ENCODE measurements at regions not wholly inside any gene's neighbourhood (a gene's known extent, or its start where the extent isn't known, plus 50 kb on each side); places are given as distances from the start of the nearest gene placed in this dataset.

GRCh38 chr13:100835695-100836094 is 161.1 kb upstream of the TMTC4 start:
- Histone ChIP-seq H3K27me3 (ENCODE audit: control insufficient read depth in 2 of 2, insufficient read depth in 2 of 2, low read length in 2 of 2) (no peaks in the 10 kb centered on the region), H3K36me3 (ENCODE audit: control insufficient read depth, insufficient read depth, low read length) (no peaks in the 10 kb centered on the region), H3K79me2 (ENCODE audit: control insufficient read depth, insufficient read depth, low read length) (no peaks in the 10 kb centered on the region), H3K4me3 (no peak overlapping the region), H3K9me1 (ENCODE audit: control insufficient read depth, insufficient read depth, low read length) (no peaks in the 10 kb centered on the region), H4K20me1 (replicated peaks; ENCODE audit: control insufficient read depth, insufficient read depth, low read length) (no peaks in the 10 kb centered on the region), H3K27ac (ENCODE audit: extremely low read depth, low read depth, low read length) (no peak overlapping the region), H2AFZ (ENCODE audit: low read depth, low read length) (no peak overlapping the region), H3K4me1 (replicated peaks in 1 of 2; ENCODE audit: control insufficient read depth in 2 of 2, insufficient read depth in 2 of 2, low read length in 2 of 2) (no peaks in the 10 kb centered on the region), H3K9me3 (replicated peaks; ENCODE audit: control insufficient read depth, insufficient read depth, low read depth, low read length) (no peaks in the 10 kb centered on the region), H3K9ac (ENCODE audit: insufficient read depth in 1 of 2, low read depth in 2 of 2, low read length in 2 of 2) (no peak overlapping the region), H3K4me2 (ENCODE audit: insufficient read depth, low read length) (no peak overlapping the region)
- 3% methylated on average over 5 of the region's 5 CpGs for WGBS (ENCODE audit: insufficient coverage, low coverage, missing lambda C conversion rate)
- intact Hi-C loops (cut with micrococcal nuclease) (no loop called here), in situ Hi-C loops (cut with MboI) (no loop called here)
- no peak for ATAC-seq
- no peak for DNase-seq (ENCODE audit: extremely low read depth in 1 of 4, low spot score in 3 of 4)
- ChIA-PET CTCF (ENCODE audit: low intra/inter-chr PET ratio) (no interaction called here), POLR2A (no interaction called here)
- no peak for FAIRE-seq
- no TSS peak for BruUV-seq (replicated peaks)
- TF ChIP-seq ZNF584 (CRISPR knock-in tag; IDR thresholded peaks at IDR 0.05; ENCODE audit: low read depth) (no peak), SIN3B (IDR thresholded peaks at IDR 0.05; ENCODE audit: low read depth) (no peak), PRPF4 (IDR thresholded peaks at IDR 0.05; ENCODE audit: insufficient read depth, low read depth, low read length, poor library complexity, severe bottlenecking) (no peak), TAL1 (IDR thresholded peaks at IDR 0.05) (no peak), NR4A1 (CRISPR knock-in tag; IDR thresholded peaks at IDR 0.05) (no peak), NR4A1 (tag; IDR thresholded peaks at IDR 0.05) (no peak), SMAD2 (IDR thresholded peaks at IDR 0.05; ENCODE audit: low read depth, low read length) (no peak), ZNF274 (IDR thresholded peaks at IDR 0.05; ENCODE audit: borderline replicate concordance, low read depth, low read length) (no peak), BCLAF1 (IDR thresholded peaks at IDR 0.05; ENCODE audit: borderline replicate concordance in 1 of 2, control insufficient read depth in 1 of 2, low read depth in 2 of 2, low read length in 1 of 2) (no peak), ZNF668 (CRISPR knock-in tag; IDR thresholded peaks at IDR 0.05) (no peak), ZNF324 (CRISPR knock-in tag; IDR thresholded peaks at IDR 0.05) (no peak), ZC3H4 (CRISPR knock-in tag; IDR thresholded peaks at IDR 0.05; ENCODE audit: borderline replicate concordance) (no peak), PTTG1 (tag; IDR thresholded peaks at IDR 0.05; ENCODE audit: low read depth) (no peak)
- TF ChIP-seq, protein P1, sequence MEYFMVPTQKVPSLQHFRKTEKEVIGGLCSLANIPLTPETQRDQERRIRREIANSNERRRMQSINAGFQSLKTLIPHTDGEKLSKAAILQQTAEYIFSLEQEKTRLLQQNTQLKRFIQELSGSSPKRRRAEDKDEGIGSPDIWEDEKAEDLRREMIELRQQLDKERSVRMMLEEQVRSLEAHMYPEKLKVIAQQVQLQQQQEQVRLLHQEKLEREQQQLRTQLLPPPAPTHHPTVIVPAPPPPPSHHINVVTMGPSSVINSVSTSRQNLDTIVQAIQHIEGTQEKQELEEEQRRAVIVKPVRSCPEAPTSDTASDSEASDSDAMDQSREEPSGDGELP (CRISPR knock-in tag; IDR thresholded peaks at IDR 0.05; ENCODE audit: borderline replicate concordance) = no peak
- TF ChIP-seq, protein P2, sequence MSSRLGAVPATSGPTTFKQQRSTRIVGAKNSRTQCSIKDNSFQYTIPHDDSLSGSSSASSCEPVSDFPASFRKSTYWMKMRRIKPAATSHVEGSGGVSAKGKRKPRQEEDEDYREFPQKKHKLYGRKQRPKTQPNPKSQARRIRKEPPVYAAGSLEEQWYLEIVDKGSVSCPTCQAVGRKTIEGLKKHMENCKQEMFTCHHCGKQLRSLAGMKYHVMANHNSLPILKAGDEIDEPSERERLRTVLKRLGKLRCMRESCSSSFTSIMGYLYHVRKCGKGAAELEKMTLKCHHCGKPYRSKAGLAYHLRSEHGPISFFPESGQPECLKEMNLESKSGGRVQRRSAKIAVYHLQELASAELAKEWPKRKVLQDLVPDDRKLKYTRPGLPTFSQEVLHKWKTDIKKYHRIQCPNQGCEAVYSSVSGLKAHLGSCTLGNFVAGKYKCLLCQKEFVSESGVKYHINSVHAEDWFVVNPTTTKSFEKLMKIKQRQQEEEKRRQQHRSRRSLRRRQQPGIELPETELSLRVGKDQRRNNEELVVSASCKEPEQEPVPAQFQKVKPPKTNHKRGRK (tag; IDR thresholded peaks at IDR 0.05) = no peak
- TF ChIP-seq, protein P3, sequence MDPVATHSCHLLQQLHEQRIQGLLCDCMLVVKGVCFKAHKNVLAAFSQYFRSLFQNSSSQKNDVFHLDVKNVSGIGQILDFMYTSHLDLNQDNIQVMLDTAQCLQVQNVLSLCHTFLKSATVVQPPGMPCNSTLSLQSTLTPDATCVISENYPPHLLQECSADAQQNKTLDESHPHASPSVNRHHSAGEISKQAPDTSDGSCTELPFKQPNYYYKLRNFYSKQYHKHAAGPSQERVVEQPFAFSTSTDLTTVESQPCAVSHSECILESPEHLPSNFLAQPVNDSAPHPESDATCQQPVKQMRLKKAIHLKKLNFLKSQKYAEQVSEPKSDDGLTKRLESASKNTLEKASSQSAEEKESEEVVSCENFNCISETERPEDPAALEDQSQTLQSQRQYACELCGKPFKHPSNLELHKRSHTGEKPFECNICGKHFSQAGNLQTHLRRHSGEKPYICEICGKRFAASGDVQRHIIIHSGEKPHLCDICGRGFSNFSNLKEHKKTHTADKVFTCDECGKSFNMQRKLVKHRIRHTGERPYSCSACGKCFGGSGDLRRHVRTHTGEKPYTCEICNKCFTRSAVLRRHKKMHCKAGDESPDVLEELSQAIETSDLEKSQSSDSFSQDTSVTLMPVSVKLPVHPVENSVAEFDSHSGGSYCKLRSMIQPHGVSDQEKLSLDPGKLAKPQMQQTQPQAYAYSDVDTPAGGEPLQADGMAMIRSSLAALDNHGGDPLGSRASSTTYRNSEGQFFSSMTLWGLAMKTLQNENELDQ (CRISPR knock-in tag; IDR thresholded peaks at IDR 0.05; ENCODE audit: borderline replicate concordance) = no peak
